HEK293 (cell line): ENCODE measurements at regions not wholly inside any gene's neighbourhood (a gene's known extent, or its start where the extent isn't known, plus 50 kb on each side); places are given as distances from the start of the nearest gene placed in this dataset.

Experiments used
- SALL2 ChIP-seq: fragments of 450-650 bp; formaldehyde crosslinking; IDR thresholded peaks from 2 replicates; pipeline ENCODE4 v1.5.0; 2017; ENCODE audit warnings: missing biosample characterization, mild to moderate bottlenecking, missing genetic modification characterization, borderline replicate concordance
- TCF7L2 ChIP-seq: IDR thresholded peaks from 2 replicates; pipeline ENCODE4 v1.6.1; 2011; ENCODE audit warnings: low read depth, mild to moderate bottlenecking, inconsistent platforms, low read length, moderate library complexity, borderline replicate concordance
- ZNF121 ChIP-seq: fragments of 450-650 bp; formaldehyde crosslinking; IDR thresholded peaks from 2 replicates; pipeline ENCODE4 v1.5.1; 2016; ENCODE audit warnings: missing biosample characterization, missing genetic modification characterization
- ZNF174 ChIP-seq: fragments of 450-650 bp; formaldehyde crosslinking; IDR thresholded peaks from 2 replicates; pipeline ENCODE4 v1.5.0; 2017; ENCODE audit warnings: missing biosample characterization, mild to moderate bottlenecking, missing genetic modification characterization
- ZNF274 ChIP-seq, 2 experiments: fragments of 200-500 bp in 1 of 2; fragments of 450-650 bp in 1 of 2; sonication (Bioruptor generic) in 1 of 2; formaldehyde crosslinking in 1 of 2; IDR thresholded peaks; 2 replicates each; pipeline versions ENCODE4 v1.5.1 to v1.6.1; 2014 to 2016; ENCODE audit warnings: borderline replicate concordance in 1 of 2, inconsistent platforms in 1 of 2, low read length in 1 of 2, missing biosample characterization in 1 of 2, missing genetic modification characterization in 1 of 2
- ZNF37A ChIP-seq: fragments of 450-650 bp; IDR thresholded peaks from 2 replicates; pipeline ENCODE4 v1.5.1; 2018; ENCODE audit warnings: missing biosample characterization, missing genetic modification characterization
- ZNF624 ChIP-seq: fragments of 450-650 bp; formaldehyde crosslinking; IDR thresholded peaks from 2 replicates; pipeline ENCODE4 v1.5.1; 2017; ENCODE audit warnings: missing biosample characterization, missing genetic modification characterization
- ZNF76 ChIP-seq: fragments of 450-650 bp; formaldehyde crosslinking; IDR thresholded peaks from 2 replicates; pipeline ENCODE4; 2016; ENCODE audit warnings: low read depth, missing biosample characterization, missing genetic modification characterization, borderline replicate concordance
- ZNF843 ChIP-seq: fragments of 450-650 bp; formaldehyde crosslinking; IDR thresholded peaks from 2 replicates; pipeline ENCODE4 v1.5.1; 2016; ENCODE audit warnings: missing biosample characterization, missing genetic modification characterization
- ZXDB ChIP-seq: fragments of 450-650 bp; formaldehyde crosslinking; IDR thresholded peaks from 2 replicates; pipeline ENCODE4 v1.5.1; 2016; ENCODE audit warnings: missing biosample characterization, missing genetic modification characterization
- TF ChIP-seq, protein P1 (sequence below): fragments of 450-650 bp; formaldehyde crosslinking; IDR thresholded peaks from 2 replicates; pipeline ENCODE4 v1.5.1; 2016; ENCODE audit warnings: missing biosample characterization, missing genetic modification characterization
- TF ChIP-seq, protein P2 (sequence below): fragments of 450-650 bp; formaldehyde crosslinking; IDR thresholded peaks from 2 replicates; pipeline ENCODE4 v1.5.1; 2016; ENCODE audit warnings: missing biosample characterization, missing genetic modification characterization
- TF ChIP-seq, protein P3 (sequence below): fragments of 450-650 bp; formaldehyde crosslinking; IDR thresholded peaks from 2 replicates; pipeline ENCODE4 v1.5.1; 2016; ENCODE audit warnings: missing biosample characterization, missing genetic modification characterization

- TF ChIP-seq ZXDB (tag by site-specific recombination) (no peak), ZNF37A (no peak), SALL2 (no peak), TCF7L2 (no peak), ZNF76 (no peak), ZNF174 (tag by site-specific recombination) (no peak), ZNF624 (no peak), ZNF121 (tag by site-specific recombination) (no peak), ZNF274 (IDR thresholded peaks at IDR 0.05; ENCODE audit: low read length) (no peak), ZNF274 (tag by site-specific recombination; IDR thresholded peaks at IDR 0.05; ENCODE audit: borderline replicate concordance) (no peak), ZNF843 (no peak)
- TF ChIP-seq, protein P1, sequence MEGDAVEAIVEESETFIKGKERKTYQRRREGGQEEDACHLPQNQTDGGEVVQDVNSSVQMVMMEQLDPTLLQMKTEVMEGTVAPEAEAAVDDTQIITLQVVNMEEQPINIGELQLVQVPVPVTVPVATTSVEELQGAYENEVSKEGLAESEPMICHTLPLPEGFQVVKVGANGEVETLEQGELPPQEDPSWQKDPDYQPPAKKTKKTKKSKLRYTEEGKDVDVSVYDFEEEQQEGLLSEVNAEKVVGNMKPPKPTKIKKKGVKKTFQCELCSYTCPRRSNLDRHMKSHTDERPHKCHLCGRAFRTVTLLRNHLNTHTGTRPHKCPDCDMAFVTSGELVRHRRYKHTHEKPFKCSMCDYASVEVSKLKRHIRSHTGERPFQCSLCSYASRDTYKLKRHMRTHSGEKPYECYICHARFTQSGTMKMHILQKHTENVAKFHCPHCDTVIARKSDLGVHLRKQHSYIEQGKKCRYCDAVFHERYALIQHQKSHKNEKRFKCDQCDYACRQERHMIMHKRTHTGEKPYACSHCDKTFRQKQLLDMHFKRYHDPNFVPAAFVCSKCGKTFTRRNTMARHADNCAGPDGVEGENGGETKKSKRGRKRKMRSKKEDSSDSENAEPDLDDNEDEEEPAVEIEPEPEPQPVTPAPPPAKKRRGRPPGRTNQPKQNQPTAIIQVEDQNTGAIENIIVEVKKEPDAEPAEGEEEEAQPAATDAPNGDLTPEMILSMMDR, result no peak
- TF ChIP-seq, protein P2, sequence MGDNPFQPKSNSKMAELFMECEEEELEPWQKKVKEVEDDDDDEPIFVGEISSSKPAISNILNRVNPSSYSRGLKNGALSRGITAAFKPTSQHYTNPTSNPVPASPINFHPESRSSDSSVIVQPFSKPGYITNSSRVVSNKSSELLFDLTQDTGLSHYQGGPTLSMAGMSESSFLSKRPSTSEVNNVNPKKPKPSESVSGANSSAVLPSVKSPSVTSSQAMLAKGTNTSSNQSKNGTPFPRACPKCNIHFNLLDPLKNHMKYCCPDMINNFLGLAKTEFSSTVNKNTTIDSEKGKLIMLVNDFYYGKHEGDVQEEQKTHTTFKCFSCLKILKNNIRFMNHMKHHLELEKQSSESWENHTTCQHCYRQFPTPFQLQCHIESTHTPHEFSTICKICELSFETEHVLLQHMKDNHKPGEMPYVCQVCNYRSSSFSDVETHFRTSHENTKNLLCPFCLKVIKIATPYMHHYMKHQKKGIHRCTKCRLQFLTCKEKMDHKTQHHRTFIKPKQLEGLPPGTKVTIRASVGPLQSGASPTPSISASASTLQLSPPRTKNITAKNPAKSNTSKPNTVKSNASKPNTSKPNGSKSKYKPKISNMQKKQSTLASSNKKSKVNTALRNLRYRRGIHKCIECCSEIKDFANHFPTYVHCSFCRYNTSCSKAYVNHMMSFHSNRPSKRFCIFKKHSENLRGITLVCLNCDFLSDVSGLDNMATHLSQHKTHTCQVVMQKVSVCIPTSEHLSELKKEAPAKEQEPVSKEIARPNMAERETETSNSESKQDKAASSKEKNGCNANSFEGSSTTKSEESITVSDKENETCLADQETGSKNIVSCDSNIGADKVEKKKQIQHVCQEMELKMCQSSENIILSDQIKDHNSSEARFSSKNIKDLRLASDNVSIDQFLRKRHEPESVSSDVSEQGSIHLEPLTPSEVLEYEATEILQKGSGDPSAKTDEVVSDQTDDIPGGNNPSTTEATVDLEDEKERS (tag by site-specific recombination), result no peak
- TF ChIP-seq, protein P3, sequence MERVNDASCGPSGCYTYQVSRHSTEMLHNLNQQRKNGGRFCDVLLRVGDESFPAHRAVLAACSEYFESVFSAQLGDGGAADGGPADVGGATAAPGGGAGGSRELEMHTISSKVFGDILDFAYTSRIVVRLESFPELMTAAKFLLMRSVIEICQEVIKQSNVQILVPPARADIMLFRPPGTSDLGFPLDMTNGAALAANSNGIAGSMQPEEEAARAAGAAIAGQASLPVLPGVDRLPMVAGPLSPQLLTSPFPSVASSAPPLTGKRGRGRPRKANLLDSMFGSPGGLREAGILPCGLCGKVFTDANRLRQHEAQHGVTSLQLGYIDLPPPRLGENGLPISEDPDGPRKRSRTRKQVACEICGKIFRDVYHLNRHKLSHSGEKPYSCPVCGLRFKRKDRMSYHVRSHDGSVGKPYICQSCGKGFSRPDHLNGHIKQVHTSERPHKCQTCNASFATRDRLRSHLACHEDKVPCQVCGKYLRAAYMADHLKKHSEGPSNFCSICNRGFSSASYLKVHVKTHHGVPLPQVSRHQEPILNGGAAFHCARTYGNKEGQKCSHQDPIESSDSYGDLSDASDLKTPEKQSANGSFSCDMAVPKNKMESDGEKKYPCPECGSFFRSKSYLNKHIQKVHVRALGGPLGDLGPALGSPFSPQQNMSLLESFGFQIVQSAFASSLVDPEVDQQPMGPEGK (tag by site-specific recombination), result no peak
Measured at GRCh38 chr19:29275266-29275665, 62.3 kb upstream of the UQCRFS1 start.
